ENCODE measurements at regions not wholly inside any gene's neighbourhood (a gene's known extent, or its start where the extent isn't known, plus 50 kb on each side); places are given as distances from the start of the nearest gene placed in this dataset.

- TF ChIP-seq POLR2A (IDR thresholded peaks at IDR 0.05), result no peak
- TF ChIP-seq CTCF (IDR thresholded peaks at IDR 0.05 in 4 of 5, conservative IDR thresholded peaks at IDR 0.05 in 1 of 5), result no peak
- in situ Hi-C loops (cut with MboI; ENCODE audit: low sequenced_read_pairs in 4 of 4) (no loop called here), intact Hi-C loops (cut with DNase I; ENCODE audit: low total_unique reads) (no loop called here)
- ATAC-seq (no peak), DNase-seq (no peak)
- Histone ChIP-seq H3K4me1 (no peaks in the 10 kb centered on the region), H3K27me3 (no peaks in the 10 kb centered on the region), H3K9me3 (no peaks in the 10 kb centered on the region), H3K36me3 (no peaks in the 10 kb centered on the region), H3K27ac (no peak overlapping the region), H3K4me3 (no peak overlapping the region)
These were observed 458.5 kb upstream of the DEPDC1 start for GRCh38 chr1:68955424-68955823.

GRCh38 chr1:68958958-68959357 lies 462.1 kb upstream of the DEPDC1 start:
- TF ChIP-seq CTCF (IDR thresholded peaks at IDR 0.05 in 4 of 5, conservative IDR thresholded peaks at IDR 0.05 in 1 of 5) (no peak), POLR2A (IDR thresholded peaks at IDR 0.05) (no peak)
- DNase-seq (no peak), ATAC-seq (no peak)
- no peaks in the 10 kb centered on the region for H3K27me3 ChIP-seq
- in situ Hi-C loops (cut with MboI; ENCODE audit: low sequenced_read_pairs in 4 of 4), result no loop called here
- H3K27ac ChIP-seq, result no peak overlapping the region
- intact Hi-C loops (cut with DNase I; ENCODE audit: low total_unique reads), result no loop called here
- no peak overlapping the region for H3K4me3 ChIP-seq
- H3K36me3 ChIP-seq, result no peaks in the 10 kb centered on the region
- H3K9me3 ChIP-seq, result no peaks in the 10 kb centered on the region
- no peaks in the 10 kb centered on the region for H3K4me1 ChIP-seq

- Histone ChIP-seq H3K9me3 (no peaks in the 10 kb centered on the region), H3K4me3 (no peak overlapping the region), H3K36me3 (no peaks in the 10 kb centered on the region), H3K4me1 (no peaks in the 10 kb centered on the region), H3K27ac (no peak overlapping the region), H3K27me3 (no peaks in the 10 kb centered on the region)
- ATAC-seq, result no peak
- TF ChIP-seq POLR2A (IDR thresholded peaks at IDR 0.05) (no peak), CTCF (IDR thresholded peaks at IDR 0.05 in 4 of 5, conservative IDR thresholded peaks at IDR 0.05 in 1 of 5) (no peak)
- in situ Hi-C loops (cut with MboI; ENCODE audit: low sequenced_read_pairs in 4 of 4), result no loop called here
- intact Hi-C loops (cut with DNase I; ENCODE audit: low total_unique reads), result no loop called here
- DNase-seq, result no peak
These were observed 462.7 kb upstream of the DEPDC1 start for GRCh38 chr1:68959461-68960030.

GRCh38 chr1:68961143-68961542 lies 464.3 kb upstream of the DEPDC1 start:
- Histone ChIP-seq H3K27me3 (no peaks in the 10 kb centered on the region), H3K36me3 (no peaks in the 10 kb centered on the region), H3K4me3 (no peak overlapping the region), H3K4me1 (no peaks in the 10 kb centered on the region), H3K9me3 (no peaks in the 10 kb centered on the region), H3K27ac (no peak overlapping the region)
- intact Hi-C loops (cut with DNase I; ENCODE audit: low total_unique reads) (no loop called here), in situ Hi-C loops (cut with MboI; ENCODE audit: low sequenced_read_pairs in 4 of 4) (no loop called here)
- ATAC-seq (no peak), DNase-seq (no peak)
- no peak for TF ChIP-seq CTCF (IDR thresholded peaks at IDR 0.05 in 4 of 5, conservative IDR thresholded peaks at IDR 0.05 in 1 of 5)
- no peak for TF ChIP-seq POLR2A (IDR thresholded peaks at IDR 0.05)

- Histone ChIP-seq H3K9me3 (no peaks in the 10 kb centered on the region), H3K27ac (no peak overlapping the region), H3K27me3 (no peaks in the 10 kb centered on the region), H3K4me3 (no peak overlapping the region), H3K4me1 (no peaks in the 10 kb centered on the region), H3K36me3 (no peaks in the 10 kb centered on the region)
- in situ Hi-C loops (cut with MboI; ENCODE audit: low sequenced_read_pairs in 4 of 4) (no loop called here), intact Hi-C loops (cut with DNase I; ENCODE audit: low total_unique reads) (no loop called here)
- TF ChIP-seq CTCF (IDR thresholded peaks at IDR 0.05 in 4 of 5, conservative IDR thresholded peaks at IDR 0.05 in 1 of 5), result no peak
- TF ChIP-seq POLR2A (IDR thresholded peaks at IDR 0.05), result no peak
- DNase-seq (no peak), ATAC-seq (no peak)
These were observed 466.5 kb upstream of the DEPDC1 start for GRCh38 chr1:68963353-68963752.

Data from gastrocnemius medialis (tissue), 4 donors.